ENCODE measurements at regions not wholly inside any gene's neighbourhood (a gene's known extent, or its start where the extent isn't known, plus 50 kb on each side); places are given as distances from the start of the nearest gene placed in this dataset.
"Not testable (repeated sequence)": the region's sequence is repeated elsewhere in the genome, so short reads cannot be mapped to it uniquely, and the experiment has no call there.

DNA sequence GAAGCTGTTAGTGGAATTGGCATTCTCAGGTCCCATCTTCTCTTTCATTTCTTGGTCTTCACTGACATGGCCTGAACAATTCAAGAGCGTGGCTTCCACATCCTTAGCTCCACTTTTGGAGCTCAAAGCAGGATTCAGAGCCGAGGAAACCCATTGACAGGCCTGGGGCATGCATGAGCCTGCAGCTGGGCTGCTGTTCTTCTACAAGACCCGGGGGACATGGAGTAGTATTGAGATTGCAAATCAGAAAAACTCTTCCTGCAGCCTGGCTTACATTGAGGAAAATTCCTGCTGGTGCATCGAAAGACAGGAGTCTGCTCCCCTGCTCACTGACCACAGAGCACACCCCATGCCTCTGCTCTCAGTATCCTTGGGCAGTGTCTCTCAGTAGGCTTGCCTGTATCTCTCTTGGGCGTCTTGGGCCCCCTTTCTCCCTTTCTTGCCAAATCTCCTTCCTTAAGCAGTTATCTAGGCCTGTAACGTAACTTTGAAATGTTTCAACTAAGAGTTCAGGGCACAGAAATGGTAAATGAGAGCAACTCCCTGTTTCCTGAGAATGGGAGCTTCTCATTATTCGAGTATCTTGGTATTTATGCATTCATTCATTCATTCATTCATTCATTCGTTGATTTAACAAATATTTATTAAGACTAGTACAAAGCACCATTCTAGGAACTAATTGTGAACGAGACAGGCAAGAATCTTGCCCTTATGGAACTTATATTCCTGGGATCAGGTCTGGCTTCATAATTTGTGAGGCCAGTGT lies 603.6 kb upstream of the CLINT1 start:
- Histone ChIP-seq H3K9ac (ENCODE audit: low read depth, low read length) (no peak overlapping the region), H3K27me3 (ENCODE audit: insufficient read depth, low read length) (no peaks in the 10 kb centered on the region), H3K9me3 (ENCODE audit: insufficient read depth, low read depth, low read length) (no peaks in the 10 kb centered on the region), H3K36me3 (ENCODE audit: insufficient read depth, low read length) (no peaks in the 10 kb centered on the region), H3K4me3 (ENCODE audit: low read length) (no peak overlapping the region), H3K27ac (ENCODE audit: low read depth, low read length) (no peak overlapping the region), H3K4me1 (ENCODE audit: insufficient read depth, low read length) (no peaks in the 10 kb centered on the region)
- WGBS = 94% methylated on average over 9 of the region's 9 CpGs

DNA sequence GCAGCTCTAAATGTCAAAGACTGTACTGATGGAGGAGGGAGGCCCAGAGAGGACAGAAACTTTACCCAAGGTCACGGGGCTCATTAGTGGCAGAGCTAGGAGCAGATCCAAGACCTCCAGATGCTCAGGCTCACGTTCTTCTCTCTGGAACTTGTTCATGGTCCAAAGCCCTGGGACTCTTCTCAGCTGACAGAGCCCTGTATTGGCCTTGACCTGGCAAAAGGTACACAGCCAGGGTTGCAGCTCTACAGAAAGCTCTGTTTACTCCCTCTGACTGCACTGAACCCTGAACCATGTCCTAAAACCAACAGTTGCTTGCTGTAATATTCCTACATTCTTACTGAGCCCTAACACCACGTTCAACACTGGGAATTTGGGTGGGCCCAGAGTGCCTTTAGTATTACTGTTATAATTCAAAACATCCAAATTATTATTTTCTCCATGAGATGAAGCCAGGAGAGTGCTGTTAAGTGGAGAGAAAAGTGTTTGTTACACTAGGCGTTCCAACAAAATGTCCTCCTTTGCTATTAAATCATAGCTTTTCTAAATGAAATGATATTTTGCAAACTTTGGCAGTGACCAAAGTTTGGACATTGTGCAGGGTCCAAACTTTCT lies 602.4 kb upstream of the CLINT1 start:
- H3K27me3 ChIP-seq (ENCODE audit: insufficient read depth, low read length) = no peaks in the 10 kb centered on the region
- no peak overlapping the region for H3K4me3 ChIP-seq (ENCODE audit: low read length)
- H3K4me1 ChIP-seq (ENCODE audit: insufficient read depth, low read length) = no peaks in the 10 kb centered on the region
- 90% methylated on average over 3 of the region's 4 CpGs for WGBS
- H3K36me3 ChIP-seq (ENCODE audit: insufficient read depth, low read length) = no peaks in the 10 kb centered on the region
- no peak overlapping the region for H3K9ac ChIP-seq (ENCODE audit: low read depth, low read length)
- H3K9me3 ChIP-seq (ENCODE audit: insufficient read depth, low read depth, low read length) = no peaks in the 10 kb centered on the region
- no peak overlapping the region for H3K27ac ChIP-seq (ENCODE audit: low read depth, low read length)

DNA sequence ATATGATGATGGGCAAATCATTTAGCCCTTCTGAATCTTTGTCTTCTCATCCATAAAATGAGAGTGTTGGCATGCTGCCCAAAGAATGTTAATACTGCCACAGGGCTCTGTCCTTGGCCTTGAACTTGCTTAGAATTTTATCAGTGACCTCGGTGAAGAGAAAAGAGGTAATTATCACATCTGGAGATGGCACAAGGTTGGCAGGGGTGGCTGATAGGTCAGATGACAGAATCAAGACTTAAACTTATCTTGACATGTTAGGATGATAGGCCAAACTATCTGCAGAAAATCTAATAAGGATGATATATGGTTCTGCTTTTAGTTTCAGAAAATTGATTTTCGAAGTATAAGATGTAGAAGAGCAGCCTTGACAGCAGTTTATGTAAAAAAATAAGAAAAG lies 599.1 kb upstream of the CLINT1 start:
- H3K4me1 ChIP-seq (ENCODE audit: insufficient read depth, low read length) = no peaks in the 10 kb centered on the region
- H3K36me3 ChIP-seq (ENCODE audit: insufficient read depth, low read length) = no peaks in the 10 kb centered on the region
- 87% methylated on average over 2 of the region's 2 CpGs for WGBS
- no peaks in the 10 kb centered on the region for H3K27me3 ChIP-seq (ENCODE audit: insufficient read depth, low read length)
- H3K9me3 ChIP-seq (ENCODE audit: insufficient read depth, low read depth, low read length) = no peaks in the 10 kb centered on the region
- H3K9ac ChIP-seq (ENCODE audit: low read depth, low read length) = no peak overlapping the region
- no peak overlapping the region for H3K4me3 ChIP-seq (ENCODE audit: low read length)
- H3K27ac ChIP-seq (ENCODE audit: low read depth, low read length) = no peak overlapping the region

DNA sequence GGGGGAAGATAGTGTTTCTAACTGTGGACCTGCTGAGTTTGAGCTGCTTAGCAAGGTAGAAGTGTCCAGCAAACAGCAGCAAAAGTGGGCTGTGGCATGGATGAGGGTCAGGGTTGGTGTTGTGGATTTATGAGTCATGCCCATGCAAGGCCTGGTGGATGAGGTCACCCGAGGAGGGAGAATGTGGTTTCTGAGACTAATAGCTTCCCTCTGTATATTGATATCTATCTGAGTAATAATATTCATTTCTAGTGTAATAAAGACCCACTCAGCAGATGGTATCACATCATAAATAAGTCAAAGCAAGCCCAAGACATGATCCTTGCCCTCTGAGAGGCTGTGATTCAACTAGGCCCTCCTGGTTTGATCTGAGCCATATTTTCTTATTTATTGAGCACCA lies 597.8 kb upstream of the CLINT1 start:
- no peaks in the 10 kb centered on the region for H3K9me3 ChIP-seq (ENCODE audit: insufficient read depth, low read depth, low read length)
- no peaks in the 10 kb centered on the region for H3K27me3 ChIP-seq (ENCODE audit: insufficient read depth, low read length)
- no peaks in the 10 kb centered on the region for H3K36me3 ChIP-seq (ENCODE audit: insufficient read depth, low read length)
- no peaks in the 10 kb centered on the region for H3K4me1 ChIP-seq (ENCODE audit: insufficient read depth, low read length)
- no CpG with 5 or more reads among the region's 1 CpG for WGBS
- H3K27ac ChIP-seq (ENCODE audit: low read depth, low read length) = no peak overlapping the region
- H3K4me3 ChIP-seq (ENCODE audit: low read length) = no peak overlapping the region
- no peak overlapping the region for H3K9ac ChIP-seq (ENCODE audit: low read depth, low read length)

DNA sequence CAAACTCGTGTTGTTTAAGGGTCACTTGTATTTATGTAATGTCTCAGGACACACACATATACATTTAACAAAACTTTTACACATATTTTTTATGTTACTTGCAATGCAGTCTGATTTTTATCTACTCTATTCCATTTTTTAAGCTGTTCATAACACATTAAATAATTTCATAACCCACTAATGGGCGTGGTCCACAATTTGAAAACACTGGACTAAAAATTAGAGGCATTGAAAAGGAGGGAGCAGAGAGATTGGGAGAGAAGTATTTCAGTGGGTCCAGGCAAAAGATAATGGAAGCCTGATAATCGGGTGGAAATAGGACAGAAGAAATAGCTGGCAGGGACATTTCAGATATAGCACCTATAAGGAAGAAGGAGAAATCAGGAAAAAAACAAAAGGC lies 597.3 kb upstream of the CLINT1 start:
- WGBS = 88% methylated on average over 2 of the region's 3 CpGs
- Histone ChIP-seq H3K9me3 (ENCODE audit: insufficient read depth, low read depth, low read length) (no peaks in the 10 kb centered on the region), H3K27me3 (ENCODE audit: insufficient read depth, low read length) (no peaks in the 10 kb centered on the region), H3K4me1 (ENCODE audit: insufficient read depth, low read length) (no peaks in the 10 kb centered on the region), H3K27ac (ENCODE audit: low read depth, low read length) (no peak overlapping the region), H3K4me3 (ENCODE audit: low read length) (no peak overlapping the region), H3K36me3 (ENCODE audit: insufficient read depth, low read length) (no peaks in the 10 kb centered on the region), H3K9ac (ENCODE audit: low read depth, low read length) (no peak overlapping the region)

DNA sequence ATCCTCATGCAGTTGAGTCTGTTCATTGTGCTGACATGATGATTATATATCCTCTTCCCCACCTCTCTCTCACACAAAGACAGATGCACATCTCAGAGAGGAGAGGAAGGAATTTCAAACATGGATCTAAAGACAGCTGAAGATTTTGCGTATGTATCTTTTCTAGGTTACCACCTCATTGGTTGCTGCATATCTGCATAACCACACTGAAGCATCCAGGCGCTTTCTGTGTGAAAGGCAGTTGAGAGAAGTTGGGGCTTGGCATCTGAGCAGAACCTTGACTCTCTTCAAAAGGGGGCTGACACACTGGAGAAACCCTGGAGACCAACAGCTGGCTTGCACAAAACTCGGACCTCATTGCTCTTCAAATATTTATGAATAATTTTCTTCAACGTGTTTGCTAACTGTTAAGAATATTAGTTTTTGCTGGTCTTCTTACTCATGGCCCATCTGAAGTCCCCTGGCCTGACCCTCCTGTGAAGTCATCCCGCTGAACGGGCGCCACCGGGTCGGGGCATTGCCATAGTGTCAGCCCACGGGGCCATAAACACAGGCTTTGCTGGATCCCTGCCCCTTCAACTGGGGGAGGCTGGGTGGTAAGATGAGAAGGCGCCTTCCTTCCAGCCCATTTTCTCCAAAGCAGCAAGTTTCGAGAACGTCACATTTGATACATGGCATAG lies 593.2 kb upstream of the CLINT1 start:
- H3K27ac ChIP-seq (ENCODE audit: low read depth, low read length) = no peak overlapping the region
- WGBS = 87% methylated on average over 13 of the region's 13 CpGs
- no peaks in the 10 kb centered on the region for H3K27me3 ChIP-seq (ENCODE audit: insufficient read depth, low read length)
- H3K4me3 ChIP-seq (ENCODE audit: low read length) = no peak overlapping the region
- H3K36me3 ChIP-seq (ENCODE audit: insufficient read depth, low read length) = no peaks in the 10 kb centered on the region
- H3K9ac ChIP-seq (ENCODE audit: low read depth, low read length) = no peak overlapping the region
- H3K4me1 ChIP-seq (ENCODE audit: insufficient read depth, low read length) = no peaks in the 10 kb centered on the region
- H3K9me3 ChIP-seq (ENCODE audit: insufficient read depth, low read depth, low read length) = no peaks in the 10 kb centered on the region

DNA sequence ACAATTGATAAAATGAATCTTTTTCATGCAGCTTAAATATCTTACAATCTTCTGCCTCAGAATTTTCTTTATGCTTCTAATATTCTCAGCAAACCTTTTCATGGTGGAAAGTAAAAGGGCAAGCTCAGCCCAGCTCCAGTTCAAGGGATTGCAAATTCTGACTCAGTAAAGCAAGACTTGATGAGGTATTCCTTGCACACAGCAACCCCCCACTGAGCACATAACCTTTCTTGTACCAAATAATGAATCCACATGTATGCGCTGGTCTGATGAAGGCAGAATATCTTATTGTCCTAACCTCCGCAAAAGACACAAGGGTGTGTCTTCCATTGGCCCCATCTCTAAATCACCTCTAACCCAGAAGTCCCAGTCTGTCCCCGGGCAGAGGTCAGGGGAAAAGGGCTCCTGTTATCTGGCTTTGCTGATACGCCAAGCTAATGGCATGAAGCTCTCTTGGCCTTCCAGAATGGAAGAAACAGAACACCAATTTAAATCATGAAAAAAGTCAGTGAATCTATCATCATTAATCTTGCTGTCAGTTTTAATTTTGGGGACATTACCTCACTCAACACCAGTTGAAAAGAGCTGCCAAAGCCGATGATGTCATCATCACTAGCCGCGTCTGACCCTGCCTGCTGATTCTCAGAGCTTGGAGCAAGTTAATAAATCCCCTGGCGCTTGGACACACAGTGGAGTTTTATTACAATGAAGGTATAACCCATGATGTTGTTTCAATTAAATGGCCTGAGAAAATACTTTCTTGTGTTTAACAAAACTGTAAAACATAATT lies 592.5 kb upstream of the CLINT1 start:
- no peak overlapping the region for H3K27ac ChIP-seq (ENCODE audit: low read depth, low read length)

DNA sequence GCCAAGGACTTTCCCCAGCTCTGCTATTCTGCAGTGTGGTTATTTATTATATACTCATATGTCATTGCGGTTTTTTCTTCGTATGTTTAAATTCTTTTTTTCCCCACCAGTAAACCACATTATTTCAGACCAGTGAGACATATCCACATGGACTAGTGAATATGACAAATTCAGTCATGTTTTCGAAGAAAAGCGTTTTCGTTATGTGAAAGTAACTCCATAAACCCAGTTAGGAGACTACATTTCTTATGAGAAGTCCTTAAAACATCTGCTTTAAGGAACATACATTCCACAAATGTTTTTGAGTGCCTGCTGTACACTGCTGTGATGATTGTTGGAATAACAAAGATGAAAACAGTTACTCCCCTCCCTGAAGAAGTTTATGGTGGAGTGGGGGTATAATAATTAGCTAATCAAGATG lies 591.8 kb upstream of the CLINT1 start:
- H3K9me3 ChIP-seq (ENCODE audit: insufficient read depth, low read depth, low read length) = no peaks in the 10 kb centered on the region
- no peak overlapping the region for H3K9ac ChIP-seq (ENCODE audit: low read depth, low read length)
- 96% methylated on average over 3 of the region's 5 CpGs for WGBS
- H3K36me3 ChIP-seq (ENCODE audit: insufficient read depth, low read length) = no peaks in the 10 kb centered on the region
- no peaks in the 10 kb centered on the region for H3K4me1 ChIP-seq (ENCODE audit: insufficient read depth, low read length)
- no peaks in the 10 kb centered on the region for H3K27me3 ChIP-seq (ENCODE audit: insufficient read depth, low read length)
- no peak overlapping the region for H3K4me3 ChIP-seq (ENCODE audit: low read length)
- no peak overlapping the region for H3K27ac ChIP-seq (ENCODE audit: low read depth, low read length)

More for the DNA sequence above, 592.5 kb upstream of the CLINT1 start:
- 91% methylated on average over 8 of the region's 8 CpGs for WGBS
- H3K4me1 ChIP-seq (ENCODE audit: insufficient read depth, low read length) = no peaks in the 10 kb centered on the region
- H3K9ac ChIP-seq (ENCODE audit: low read depth, low read length) = no peak overlapping the region
- no peaks in the 10 kb centered on the region for H3K9me3 ChIP-seq (ENCODE audit: insufficient read depth, low read depth, low read length)
- H3K36me3 ChIP-seq (ENCODE audit: insufficient read depth, low read length) = no peaks in the 10 kb centered on the region
- H3K4me3 ChIP-seq (ENCODE audit: low read length) = no peak overlapping the region
- no peaks in the 10 kb centered on the region for H3K27me3 ChIP-seq (ENCODE audit: insufficient read depth, low read length)

DNA sequence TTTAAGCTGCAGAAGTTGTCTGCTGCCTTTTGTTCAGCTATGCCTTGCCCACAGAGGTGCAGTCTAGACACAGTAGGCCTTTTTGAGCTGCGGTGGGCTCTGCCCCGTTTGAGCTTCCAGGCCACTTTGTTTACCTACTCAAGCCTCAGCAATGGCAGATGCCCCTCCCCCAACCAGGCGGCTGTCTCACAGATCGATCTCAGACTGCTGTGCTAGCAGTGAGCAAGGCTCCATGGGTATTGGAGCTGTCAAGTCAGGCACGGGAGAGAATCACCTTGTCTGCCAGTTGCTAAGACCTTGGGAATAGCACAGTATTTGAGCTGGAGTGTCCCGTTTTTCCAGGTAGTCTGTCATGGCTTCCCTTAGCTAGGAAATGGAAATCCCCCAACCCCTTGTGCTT lies 587.8 kb upstream of the CLINT1 start:
- H3K27me3 ChIP-seq (ENCODE audit: insufficient read depth, low read length); H3K9ac ChIP-seq (ENCODE audit: low read depth, low read length); H3K4me1 ChIP-seq (ENCODE audit: insufficient read depth, low read length); H3K4me3 ChIP-seq (ENCODE audit: low read length); H3K27ac ChIP-seq (ENCODE audit: low read depth, low read length); H3K9me3 ChIP-seq (ENCODE audit: insufficient read depth, low read depth, low read length); H3K36me3 ChIP-seq (ENCODE audit: insufficient read depth, low read length): not testable (repeated sequence)
- 83% methylated on average over 6 of the region's 6 CpGs for WGBS

DNA sequence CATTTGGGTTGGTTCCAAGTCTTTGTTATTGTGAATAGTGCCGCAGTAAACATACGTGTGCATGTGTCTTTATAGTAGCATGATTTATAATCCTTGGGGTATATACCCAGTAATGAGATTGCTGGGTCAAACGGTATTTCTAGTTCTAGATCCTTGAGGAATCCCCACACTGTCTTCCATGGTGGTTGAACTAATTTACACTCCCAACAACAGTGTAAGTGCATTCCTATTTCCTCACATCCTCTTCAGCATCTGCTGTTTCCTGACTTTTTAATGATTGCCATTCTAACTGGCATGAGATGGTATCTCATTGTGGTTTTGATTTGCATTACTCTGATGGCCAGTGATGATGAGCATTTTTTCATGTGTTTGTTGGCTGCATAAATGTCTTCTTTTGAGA lies 580.3 kb upstream of the CLINT1 start:
- not testable (repeated sequence) for H3K4me3 ChIP-seq (ENCODE audit: low read length); H3K9me3 ChIP-seq (ENCODE audit: insufficient read depth, low read depth, low read length); H3K4me1 ChIP-seq (ENCODE audit: insufficient read depth, low read length); H3K27ac ChIP-seq (ENCODE audit: low read depth, low read length); H3K36me3 ChIP-seq (ENCODE audit: insufficient read depth, low read length); H3K9ac ChIP-seq (ENCODE audit: low read depth, low read length); H3K27me3 ChIP-seq (ENCODE audit: insufficient read depth, low read length)
- 94% methylated on average over 3 of the region's 3 CpGs for WGBS
